LNCAP (cell line): ENCODE measurements at regions not wholly inside any gene's neighbourhood (a gene's known extent, or its start where the extent isn't known, plus 50 kb on each side); places are given as distances from the start of the nearest gene placed in this dataset.

ENCODE experiments used
- CTCF ChIP-seq: fragments of 450-650 bp; IDR thresholded peaks from 2 replicates; pipeline ENCODE4 v1.5.1; 2017; ENCODE audit warnings: mild to moderate bottlenecking

- TF ChIP-seq CTCF, result no peak
Observed at GRCh38 chr6:4371207-4371921, 236.0 kb upstream of the ECI2 start.

GRCh38 chr6:4370066-4370465 lies 234.7 kb upstream of the ECI2 start:
- no peak for TF ChIP-seq CTCF

- no peak for TF ChIP-seq CTCF
Observed at GRCh38 chr6:4369616-4370015, 234.2 kb upstream of the ECI2 start.

GRCh38 chr6:4368649-4369048 lies 233.3 kb upstream of the ECI2 start:
- no peak for TF ChIP-seq CTCF

- TF ChIP-seq CTCF, result no peak
Observed at GRCh38 chr6:4367643-4368042, 232.3 kb upstream of the ECI2 start.

GRCh38 chr6:4366635-4367395 lies 231.4 kb upstream of the ECI2 start:
- no peak for TF ChIP-seq CTCF

GRCh38 chr6:4365686-4366085 lies 230.3 kb upstream of the ECI2 start:
- no peak for TF ChIP-seq CTCF
